ENCODE measurements at regions not wholly inside any gene's neighbourhood (a gene's known extent, or its start where the extent isn't known, plus 50 kb on each side); places are given as distances from the start of the nearest gene placed in this dataset.

DNA sequence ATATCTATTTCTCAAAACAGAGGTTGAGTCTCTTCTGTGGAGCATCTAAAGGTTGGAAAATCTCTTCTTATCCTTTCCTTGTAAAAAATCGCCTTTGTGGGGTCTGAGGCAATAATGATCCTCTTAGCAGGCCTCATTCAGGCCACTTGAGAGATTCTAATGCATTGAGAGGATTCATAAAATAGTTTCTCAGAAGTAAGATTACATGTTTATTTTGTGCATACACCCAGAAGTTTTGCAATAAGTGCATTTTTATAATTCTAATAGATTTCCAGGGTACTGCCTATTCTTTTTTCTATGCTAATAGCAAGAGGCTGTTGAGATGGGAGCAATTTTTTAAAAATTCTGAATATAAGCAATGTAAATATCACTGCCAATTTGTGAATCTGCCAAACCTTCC is 342.2 kb upstream of the KLF12 start:
- Histone ChIP-seq H3K9me2 (no peaks in the 10 kb centered on the region), H3K9me3 (no peaks in the 10 kb centered on the region), H3K4me1 (ENCODE audit: control insufficient read depth in 1 of 2, insufficient read depth in 2 of 2, low read depth in 1 of 2, low read length in 1 of 2) (no peaks in the 10 kb centered on the region), H4K20me1 (ENCODE audit: insufficient read depth) (no peaks in the 10 kb centered on the region), H3K4me2 (no peak overlapping the region), H3K4me3 (ENCODE audit: low read depth in 2 of 2, low read length in 1 of 2) (no peak overlapping the region), H3K9ac (no peak overlapping the region), H3K79me2 (ENCODE audit: insufficient read depth) (no peaks in the 10 kb centered on the region), H3K27ac (ENCODE audit: low read depth in 2 of 2, low read length in 1 of 2) (no peak overlapping the region), H3K36me3 (replicated peaks in 1 of 2; ENCODE audit: control insufficient read depth in 1 of 2, insufficient read depth in 2 of 2, low read length in 1 of 2) (no peaks in the 10 kb centered on the region), H3F3A (replicated peaks; ENCODE audit: insufficient read depth) (no peaks in the 10 kb centered on the region), H2AFZ (ENCODE audit: low read depth) (no peak overlapping the region), H3K27me3 (ENCODE audit: insufficient read depth) (no peaks in the 10 kb centered on the region)
- DNase-seq = no peak
- CTCF ChIA-PET = no interaction called here
- WGBS (ENCODE audit: low lambda C conversion rate) = 5% methylated on average over 1 of the region's 1 CpG
- TF ChIP-seq, protein P1, sequence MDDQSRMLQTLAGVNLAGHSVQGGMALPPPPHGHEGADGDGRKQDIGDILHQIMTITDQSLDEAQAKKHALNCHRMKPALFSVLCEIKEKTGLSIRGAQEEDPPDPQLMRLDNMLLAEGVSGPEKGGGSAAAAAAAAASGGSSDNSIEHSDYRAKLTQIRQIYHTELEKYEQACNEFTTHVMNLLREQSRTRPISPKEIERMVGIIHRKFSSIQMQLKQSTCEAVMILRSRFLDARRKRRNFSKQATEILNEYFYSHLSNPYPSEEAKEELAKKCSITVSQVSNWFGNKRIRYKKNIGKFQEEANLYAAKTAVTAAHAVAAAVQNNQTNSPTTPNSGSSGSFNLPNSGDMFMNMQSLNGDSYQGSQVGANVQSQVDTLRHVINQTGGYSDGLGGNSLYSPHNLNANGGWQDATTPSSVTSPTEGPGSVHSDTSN (IDR thresholded peaks at IDR 0.05) = no peak
- TF ChIP-seq SMC3 (IDR thresholded peaks at IDR 0.05; ENCODE audit: low read depth, low read length) (no peak), RCOR1 (IDR thresholded peaks at IDR 0.05; ENCODE audit: low read length) (no peak), GABPA (IDR thresholded peaks at IDR 0.05; ENCODE audit: low read depth) (no peak), MAX (IDR thresholded peaks at IDR 0.05; ENCODE audit: low read depth) (no peak), YY1 (IDR thresholded peaks at IDR 0.05; ENCODE audit: low read depth) (no peak), RXRA (IDR thresholded peaks at IDR 0.05; ENCODE audit: borderline replicate concordance, low read depth) (no peak), SIN3A (IDR thresholded peaks at IDR 0.05; ENCODE audit: borderline replicate concordance, low read depth, low read length) (no peak), MEF2A (IDR thresholded peaks at IDR 0.05; ENCODE audit: borderline replicate concordance, low read depth) (no peak)
- TF ChIP-seq, protein P2, sequence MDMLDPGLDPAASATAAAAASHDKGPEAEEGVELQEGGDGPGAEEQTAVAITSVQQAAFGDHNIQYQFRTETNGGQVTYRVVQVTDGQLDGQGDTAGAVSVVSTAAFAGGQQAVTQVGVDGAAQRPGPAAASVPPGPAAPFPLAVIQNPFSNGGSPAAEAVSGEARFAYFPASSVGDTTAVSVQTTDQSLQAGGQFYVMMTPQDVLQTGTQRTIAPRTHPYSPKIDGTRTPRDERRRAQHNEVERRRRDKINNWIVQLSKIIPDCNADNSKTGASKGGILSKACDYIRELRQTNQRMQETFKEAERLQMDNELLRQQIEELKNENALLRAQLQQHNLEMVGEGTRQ (IDR thresholded peaks at IDR 0.05; ENCODE audit: borderline replicate concordance, low read depth, low read length) = no peak
- POLR2A ChIA-PET = no interaction called here

GRCh38 chr13:74466864-74467263 is 332.7 kb upstream of the KLF12 start:
- CTCF ChIA-PET = no interaction called here
- no peak overlapping the region for H3K4me2 ChIP-seq
- H3K36me3 ChIP-seq (replicated peaks in 1 of 2; ENCODE audit: control insufficient read depth in 1 of 2, insufficient read depth in 2 of 2, low read length in 1 of 2) = no peaks in the 10 kb centered on the region
- H3F3A ChIP-seq (replicated peaks; ENCODE audit: insufficient read depth) = no peaks in the 10 kb centered on the region
- no peaks in the 10 kb centered on the region for H4K20me1 ChIP-seq (ENCODE audit: insufficient read depth)
- no peak overlapping the region for H3K4me3 ChIP-seq (ENCODE audit: low read depth in 2 of 2, low read length in 1 of 2)
- no peaks in the 10 kb centered on the region; the same call in 1 of the 2 replicates for H3K27me3 ChIP-seq (ENCODE audit: insufficient read depth)
- no peaks in the 10 kb centered on the region for H3K79me2 ChIP-seq (ENCODE audit: insufficient read depth)
- H3K9me3 ChIP-seq = no peaks in the 10 kb centered on the region
- no peak for DNase-seq
- no peak overlapping the region for H3K9ac ChIP-seq
- H2AFZ ChIP-seq (ENCODE audit: low read depth) = no peak overlapping the region
- H3K9me2 ChIP-seq = no peaks in the 10 kb centered on the region
- peaks cover 0 to 7% of the 10 kb centered on the region in 2 experiments; a peak in 1 of 4 replicates for H3K4me1 ChIP-seq (ENCODE audit: control insufficient read depth in 1 of 2, insufficient read depth in 2 of 2, low read depth in 1 of 2, low read length in 1 of 2)
- H3K27ac ChIP-seq (ENCODE audit: low read depth in 2 of 2, low read length in 1 of 2) = no peak overlapping the region
- POLR2A ChIA-PET = no interaction called here
- no peak for TF ChIP-seq EZH2phosphoT487 (IDR thresholded peaks at IDR 0.05; ENCODE audit: borderline replicate concordance, low read depth)
- no peak for TF ChIP-seq TAF1 (IDR thresholded peaks at IDR 0.05; ENCODE audit: borderline replicate concordance, low read depth, low read length)
- no peak for TF ChIP-seq TEAD4 (IDR thresholded peaks at IDR 0.05; ENCODE audit: borderline replicate concordance, insufficient read depth)
- TF ChIP-seq, protein P2 (IDR thresholded peaks at IDR 0.05; ENCODE audit: borderline replicate concordance, low read depth, low read length) = no peak
- TF ChIP-seq NRF1 (IDR thresholded peaks at IDR 0.05; ENCODE audit: low read depth, low read length) = no peak
- TF ChIP-seq, protein P1 (IDR thresholded peaks at IDR 0.05) = no peak
- TF ChIP-seq MXI1 (IDR thresholded peaks at IDR 0.05; ENCODE audit: low read depth, low read length) = no peak
- TF ChIP-seq FOSL2 (IDR thresholded peaks at IDR 0.05; ENCODE audit: borderline replicate concordance, low read depth) = no peak
- TF ChIP-seq REST (IDR thresholded peaks at IDR 0.05; ENCODE audit: low read depth, low read length) = no peak
- no peak for TF ChIP-seq POLR2AphosphoS5 (IDR thresholded peaks at IDR 0.05; ENCODE audit: low read depth, low read length)
- TF ChIP-seq, protein P3, sequence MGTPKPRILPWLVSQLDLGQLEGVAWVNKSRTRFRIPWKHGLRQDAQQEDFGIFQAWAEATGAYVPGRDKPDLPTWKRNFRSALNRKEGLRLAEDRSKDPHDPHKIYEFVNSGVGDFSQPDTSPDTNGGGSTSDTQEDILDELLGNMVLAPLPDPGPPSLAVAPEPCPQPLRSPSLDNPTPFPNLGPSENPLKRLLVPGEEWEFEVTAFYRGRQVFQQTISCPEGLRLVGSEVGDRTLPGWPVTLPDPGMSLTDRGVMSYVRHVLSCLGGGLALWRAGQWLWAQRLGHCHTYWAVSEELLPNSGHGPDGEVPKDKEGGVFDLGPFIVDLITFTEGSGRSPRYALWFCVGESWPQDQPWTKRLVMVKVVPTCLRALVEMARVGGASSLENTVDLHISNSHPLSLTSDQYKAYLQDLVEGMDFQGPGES (IDR thresholded peaks at IDR 0.05; ENCODE audit: low read depth, low read length) = no peak
